ENCODE measurements at regions not wholly inside any gene's neighbourhood (a gene's known extent, or its start where the extent isn't known, plus 50 kb on each side); places are given as distances from the start of the nearest gene placed in this dataset.

DNA sequence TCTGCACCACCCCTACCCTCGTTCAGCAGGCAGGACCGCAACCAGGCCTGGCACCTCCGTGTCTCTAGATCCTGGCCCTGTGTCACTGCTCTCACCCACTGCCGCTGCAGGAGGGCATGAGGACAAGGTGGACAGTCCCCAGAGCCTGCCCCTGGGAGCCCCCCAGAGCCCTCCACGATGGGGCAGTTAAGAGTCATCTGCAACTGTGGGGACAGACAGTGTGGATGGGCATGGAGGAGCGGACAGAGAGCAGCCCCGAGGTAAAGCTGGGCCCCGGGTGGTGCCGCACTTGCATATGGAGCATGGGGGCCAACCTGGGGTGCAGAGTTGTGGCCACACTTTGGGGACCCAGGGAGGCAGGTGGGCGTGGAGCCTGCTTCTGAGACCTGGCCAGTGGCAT, 905.1 kb upstream of the USP15 start:
- TF ChIP-seq EZH2phosphoT487 (IDR thresholded peaks at IDR 0.05; ENCODE audit: borderline replicate concordance, low read depth, low read length): no peak
- TF ChIP-seq CTCF (conservative IDR thresholded peaks at IDR 0.05; ENCODE audit: low read length): no peak

Data from OCI-LY7 (cell line).